PC-9 (cell line): ENCODE measurements at regions not wholly inside any gene's neighbourhood (a gene's known extent, or its start where the extent isn't known, plus 50 kb on each side); places are given as distances from the start of the nearest gene placed in this dataset.
"Not testable (repeated sequence)": the region's sequence is repeated elsewhere in the genome, so short reads cannot be mapped to it uniquely, and the experiment has no call there.

Experiments used
- BruUV-seq: library from RNA; stranded (reverse); fragments of 400-500 nt; replicated peaks from 2 replicates; lab custom pipeline; 2021; lab: Mats Ljungman, UMichigan
- CTCF ChIA-PET: fragments of 300-600 bp; sonication (Branson Sonifier 250); formaldehyde crosslinking; loops from one replicate; lab custom pipeline; 2022; ENCODE audit warnings: antibody characterized with exemption; lab: Charles Lee
- POLR2A ChIA-PET: fragments of 300-600 bp; sonication (Branson Sonifier 250); formaldehyde crosslinking; loops from one replicate; lab custom pipeline; 2022; ENCODE audit warnings: antibody characterized with exemption; ENCODE audit not compliant: unreplicated experiment; lab: Charles Lee
- DNase-seq, 2 experiments: peaks; one replicate each; pipeline versions ENCODE4 v3.0.0 to v3.0.0-alpha.2; 2015 to 2022; ENCODE audit warnings: mixed read lengths in 1 of 2
- H2AFZ ChIP-seq: fragments of 200-600 bp; sonication (generic); 2 replicates; pipeline ENCODE4 v1.8.1; 2017; ENCODE audit warnings: antibody characterized with exemption
- H3F3A ChIP-seq: fragments of 200-600 bp; sonication (generic); 2 replicates; pipeline ENCODE4 v1.8.1; 2017; ENCODE audit warnings: antibody characterized with exemption, mild to moderate bottlenecking, low read depth; ENCODE audit not compliant: insufficient read depth
- H3K27ac ChIP-seq: fragments of 200-600 bp; sonication (generic); 2 replicates; pipeline ENCODE4 v1.6.1; 2016; ENCODE audit warnings: mixed run types
- H3K27me3 ChIP-seq: fragments of 200-600 bp; sonication (generic); 2 replicates; pipeline ENCODE4 v1.6.1; 2016; ENCODE audit warnings: low read depth, mixed run types; ENCODE audit not compliant: insufficient read depth
- H3K36me3 ChIP-seq: fragments of 200-600 bp; sonication (generic); 2 replicates; pipeline ENCODE4 v1.6.1; 2016; ENCODE audit warnings: low read depth, mixed run types
- H3K4me1 ChIP-seq: fragments of 200-600 bp; sonication (generic); replicated peaks from 2 replicates; pipeline ENCODE4 v1.6.1; 2016; ENCODE audit warnings: mixed run types; ENCODE audit not compliant: insufficient read depth
- H3K4me2 ChIP-seq: fragments of 200-600 bp; sonication (generic); 2 replicates; pipeline ENCODE4 v1.6.1; 2017; ENCODE audit warnings: mixed run types
- H3K4me3 ChIP-seq: fragments of 200-600 bp; sonication (generic); 2 replicates; pipeline ENCODE4 v1.6.1; 2016; ENCODE audit warnings: mixed run types
- H3K79me2 ChIP-seq: fragments of 200-600 bp; sonication (generic); 2 replicates; pipeline ENCODE4 v1.6.1; 2017; ENCODE audit warnings: low read depth, mixed run types
- H3K9me2 ChIP-seq: fragments of 200-600 bp; sonication (generic); 2 replicates; pipeline ENCODE4 v1.8.1; 2017; ENCODE audit warnings: mild to moderate bottlenecking; ENCODE audit not compliant: insufficient read depth
- H3K9me3 ChIP-seq: fragments of 200-600 bp; sonication (generic); 2 replicates; pipeline ENCODE4 v1.8.1; 2016; ENCODE audit warnings: low read depth; ENCODE audit not compliant: insufficient read depth
- H4K20me1 ChIP-seq: fragments of 200-600 bp; sonication (generic); 2 replicates; pipeline ENCODE4 v1.8.1; 2017; ENCODE audit not compliant: insufficient read depth
- EZH2 ChIP-seq: fragments of 200-600 bp; sonication (generic); IDR thresholded peaks from 2 replicates; pipeline ENCODE4 v1.8.0; 2017; ENCODE audit warnings: antibody characterized with exemption, low read depth
- intact Hi-C: fragments of 100-400 bp; cut with micrococcal nuclease; formaldehyde crosslinking; loops from one replicate; pipeline ENCODE4 v1.10.0; 2022; ENCODE audit not compliant: unreplicated experiment
- TF ChIP-seq, protein P1 (sequence below): fragments of 200-600 bp; sonication (generic); conservative IDR thresholded peaks from 2 replicates; pipeline ENCODE4 v1.6.1; 2017; ENCODE audit warnings: mixed run types, antibody characterized with exemption, mild to moderate bottlenecking, moderate library complexity

DNA sequence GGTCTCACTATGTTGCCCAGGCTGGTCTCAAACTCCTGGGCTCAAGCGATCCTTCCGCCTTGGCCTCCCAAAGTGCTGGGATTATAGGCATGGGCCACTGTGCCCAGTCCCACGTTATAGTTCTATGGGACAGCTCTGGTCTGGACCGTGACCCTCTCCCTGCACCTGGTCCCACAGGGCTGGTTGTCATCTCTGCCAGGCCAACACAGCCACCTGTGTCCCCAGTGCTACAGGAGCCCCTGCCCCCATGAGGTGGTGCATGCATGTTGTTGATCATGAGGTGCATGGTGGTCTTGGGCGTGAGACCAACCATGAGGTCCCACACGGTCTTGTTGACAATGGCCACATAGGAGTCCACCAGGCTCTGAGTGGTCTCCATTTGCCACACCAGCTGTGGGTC, 51.0 kb upstream of the UBE2Q2 start:
- H3K4me3 ChIP-seq, BruUV-seq, POLR2A ChIA-PET, H3K27me3 ChIP-seq, H3K79me2 ChIP-seq, H3K9me3 ChIP-seq, H3K27ac ChIP-seq, H4K20me1 ChIP-seq, H3K4me2 ChIP-seq, H3K36me3 ChIP-seq, intact Hi-C loops, DNase-seq, H3K4me1 ChIP-seq, H3K9me2 ChIP-seq, H2AFZ ChIP-seq, H3F3A ChIP-seq, CTCF ChIA-PET: not testable (repeated sequence)

DNA sequence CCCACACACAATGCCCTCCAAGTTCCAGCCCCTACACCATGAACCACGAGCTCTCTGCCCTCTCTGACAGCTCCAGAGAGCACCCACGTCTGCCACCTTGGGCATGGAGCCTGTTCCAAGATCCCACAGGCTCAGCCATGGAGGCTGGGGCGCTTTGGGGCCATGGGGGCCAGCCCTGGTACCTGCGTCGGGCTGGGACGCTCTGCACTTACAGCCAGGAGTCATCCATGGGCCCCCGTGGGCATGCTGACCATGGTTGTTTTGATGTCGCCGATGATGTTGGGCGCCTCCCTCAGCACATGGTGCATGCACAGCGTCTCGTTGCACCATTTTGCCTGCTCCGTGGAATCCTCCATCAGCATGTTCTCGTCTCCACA, 51.9 kb upstream of the UBE2Q2 start:
- ChIA-PET CTCF (no interaction called here), POLR2A (no interaction called here)
- H3K9me3 ChIP-seq, result no peaks in the 10 kb centered on the region
- no peaks in the 10 kb centered on the region for H3K4me1 ChIP-seq
- no peak overlapping the region for H2AFZ ChIP-seq
- peaks cover 16% of the 10 kb centered on the region for H3K27me3 ChIP-seq
- no peak for DNase-seq
- H3K27ac ChIP-seq, result no peak overlapping the region
- intact Hi-C loops, result no loop called here
- no peaks in the 10 kb centered on the region for H3K9me2 ChIP-seq
- H3K79me2 ChIP-seq, result no peaks in the 10 kb centered on the region
- TF ChIP-seq EZH2, result no peak
- TF ChIP-seq, protein P1, sequence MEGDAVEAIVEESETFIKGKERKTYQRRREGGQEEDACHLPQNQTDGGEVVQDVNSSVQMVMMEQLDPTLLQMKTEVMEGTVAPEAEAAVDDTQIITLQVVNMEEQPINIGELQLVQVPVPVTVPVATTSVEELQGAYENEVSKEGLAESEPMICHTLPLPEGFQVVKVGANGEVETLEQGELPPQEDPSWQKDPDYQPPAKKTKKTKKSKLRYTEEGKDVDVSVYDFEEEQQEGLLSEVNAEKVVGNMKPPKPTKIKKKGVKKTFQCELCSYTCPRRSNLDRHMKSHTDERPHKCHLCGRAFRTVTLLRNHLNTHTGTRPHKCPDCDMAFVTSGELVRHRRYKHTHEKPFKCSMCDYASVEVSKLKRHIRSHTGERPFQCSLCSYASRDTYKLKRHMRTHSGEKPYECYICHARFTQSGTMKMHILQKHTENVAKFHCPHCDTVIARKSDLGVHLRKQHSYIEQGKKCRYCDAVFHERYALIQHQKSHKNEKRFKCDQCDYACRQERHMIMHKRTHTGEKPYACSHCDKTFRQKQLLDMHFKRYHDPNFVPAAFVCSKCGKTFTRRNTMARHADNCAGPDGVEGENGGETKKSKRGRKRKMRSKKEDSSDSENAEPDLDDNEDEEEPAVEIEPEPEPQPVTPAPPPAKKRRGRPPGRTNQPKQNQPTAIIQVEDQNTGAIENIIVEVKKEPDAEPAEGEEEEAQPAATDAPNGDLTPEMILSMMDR, result no peak
- no peak overlapping the region for H3K4me2 ChIP-seq
- no peak overlapping the region for H3K4me3 ChIP-seq
- H3F3A ChIP-seq, result no peaks in the 10 kb centered on the region
- no TSS peak for BruUV-seq
- H4K20me1 ChIP-seq, result no peaks in the 10 kb centered on the region
- H3K36me3 ChIP-seq, result no peaks in the 10 kb centered on the region

DNA sequence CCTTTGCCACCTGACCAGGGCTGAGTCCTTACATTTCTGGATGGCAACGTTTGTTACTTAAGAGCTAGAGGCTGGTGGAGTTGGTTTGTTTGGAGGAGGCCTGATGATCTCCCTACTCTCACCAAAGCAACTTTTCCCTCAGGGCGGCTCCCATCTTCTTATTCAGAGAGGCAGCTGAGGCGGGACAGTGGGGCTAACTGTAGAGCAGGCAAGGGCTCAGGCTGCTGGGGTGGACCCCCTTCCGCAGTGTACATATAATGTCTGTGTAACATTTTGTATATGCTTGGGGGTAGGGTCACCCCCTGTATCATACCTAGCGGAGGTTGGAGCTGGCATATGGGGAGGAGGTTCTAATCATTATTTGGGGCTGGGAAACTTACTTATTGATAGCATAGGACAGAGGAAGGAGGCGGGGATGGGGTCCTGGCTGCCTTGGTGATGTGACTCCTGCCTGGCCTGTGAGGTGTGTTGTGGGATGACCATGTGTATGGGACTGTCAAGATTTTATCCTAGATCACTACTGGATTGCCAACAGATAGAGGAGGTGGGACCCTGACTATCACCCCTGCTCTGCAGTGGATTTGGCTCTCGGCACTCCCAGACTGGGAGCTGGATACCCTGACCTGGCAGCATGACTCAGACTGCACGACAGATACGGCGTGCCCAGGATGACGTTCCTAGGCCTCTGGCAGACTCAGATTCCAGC, 52.5 kb upstream of the UBE2Q2 start:
- H3K79me2 ChIP-seq, result no peaks in the 10 kb centered on the region
- no peak overlapping the region for H3K4me2 ChIP-seq
- intact Hi-C loops, result no loop called here
- no peak overlapping the region for H3K4me3 ChIP-seq
- no peak overlapping the region for H3K27ac ChIP-seq
- DNase-seq, result no peak
- no peaks in the 10 kb centered on the region for H3F3A ChIP-seq
- H4K20me1 ChIP-seq, result no peaks in the 10 kb centered on the region
- no peaks in the 10 kb centered on the region for H3K9me2 ChIP-seq
- CTCF ChIA-PET, result no interaction called here
- POLR2A ChIA-PET, result no interaction called here
- H3K27me3 ChIP-seq, result peaks cover 16% of the 10 kb centered on the region
- no peaks in the 10 kb centered on the region for H3K9me3 ChIP-seq
- no peak overlapping the region for H2AFZ ChIP-seq
- no TSS peak for BruUV-seq
- no peaks in the 10 kb centered on the region for H3K4me1 ChIP-seq
- no peak for TF ChIP-seq EZH2
- TF ChIP-seq, protein P1, result no peak
- H3K36me3 ChIP-seq, result no peaks in the 10 kb centered on the region

DNA sequence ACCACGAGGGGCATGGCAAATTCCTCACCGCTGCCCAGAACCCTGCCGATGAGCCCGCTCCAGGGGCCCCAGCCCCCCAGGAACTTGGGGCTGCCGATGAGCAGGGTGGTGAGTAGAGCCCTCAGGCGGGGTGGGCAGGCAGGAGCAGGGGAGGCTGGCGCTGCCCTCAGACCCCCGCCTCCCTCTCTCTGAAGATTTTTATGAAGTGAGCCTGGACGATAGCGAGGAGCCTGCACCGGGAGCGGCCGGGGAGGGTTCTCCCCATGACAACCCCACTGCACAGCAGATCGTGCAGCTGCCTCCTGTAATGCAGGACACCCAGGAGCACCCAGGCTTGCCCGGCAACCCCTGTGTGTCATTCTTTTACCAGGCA, 56.7 kb upstream of the UBE2Q2 start:
- Histone ChIP-seq H3F3A (no peaks in the 10 kb centered on the region), H3K4me2 (no peak overlapping the region), H3K79me2 (no peaks in the 10 kb centered on the region), H3K9me2 (no peaks in the 10 kb centered on the region), H4K20me1 (no peaks in the 10 kb centered on the region), H3K4me3 (no peak overlapping the region), H2AFZ (no peak overlapping the region), H3K9me3 (no peaks in the 10 kb centered on the region), H3K36me3 (no peaks in the 10 kb centered on the region), H3K27me3 (peaks cover 16% of the 10 kb centered on the region), H3K27ac (no peak overlapping the region), H3K4me1 (no peaks in the 10 kb centered on the region)
- ChIA-PET CTCF (interaction anchor here (0.6 kb wide), 1 partner anchor 13 kb away, joined by 3 read pairs; no protein-coding TSS in a partner anchor), POLR2A (no interaction called here)
- BruUV-seq, result no TSS peak
- no peak for DNase-seq
- intact Hi-C loops, result no loop called here
- no peak for TF ChIP-seq EZH2
- TF ChIP-seq, protein P1, result no peak
